Activated CD8-positive, alpha-beta memory T cell treated with anti-CD3 and anti-CD28 coated beads, Interleukin-2, amount 50 U/mL, for 1 hour (primary cell): ENCODE measurements at regions not wholly inside any gene's neighbourhood (a gene's known extent, or its start where the extent isn't known, plus 50 kb on each side); places are given as distances from the start of the nearest gene placed in this dataset.

Experiments used
- DNase-seq: peaks from one replicate; pipeline ENCODE4 v3.0.0-alpha.2; 2020; ENCODE audit errors: extremely low read depth

DNA sequence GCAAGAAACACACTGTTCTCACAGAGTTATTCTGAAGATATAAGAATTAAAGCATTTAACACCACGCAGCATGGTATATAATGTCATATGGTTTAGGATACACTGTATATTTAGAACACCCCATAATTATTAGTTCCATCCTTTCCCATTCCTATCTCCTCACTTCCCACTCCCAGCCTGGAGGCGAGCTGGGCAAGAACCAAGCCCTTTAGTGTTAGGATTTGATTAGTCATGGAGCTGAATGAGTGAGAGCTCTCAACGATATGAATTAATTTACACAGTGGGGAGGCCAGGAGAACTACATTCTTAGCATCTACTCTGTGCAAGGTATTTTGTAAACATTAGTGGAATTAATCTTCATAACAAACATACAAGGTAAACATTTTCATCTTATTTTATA, 934.3 kb downstream of the DIAPH3 start:
- DNase-seq, result no peak

DNA sequence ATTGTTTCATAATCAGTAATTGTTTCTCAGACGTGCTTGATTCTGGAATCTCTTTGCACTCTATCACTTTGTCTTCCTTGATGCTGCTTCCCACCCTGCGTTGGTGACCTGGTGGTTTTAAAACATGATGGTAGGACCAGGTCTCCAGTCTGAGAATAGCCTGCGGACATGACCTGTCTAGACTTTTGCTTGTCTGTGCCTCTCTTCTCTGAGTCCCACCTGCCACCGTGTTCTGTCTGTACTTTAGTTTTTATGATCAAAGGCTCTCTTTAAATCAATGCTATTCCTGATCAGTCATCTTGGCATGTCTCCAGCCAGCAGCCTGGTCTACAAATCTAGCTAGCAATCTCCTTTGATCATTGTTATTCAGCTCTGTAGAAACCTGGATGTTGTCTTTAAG, 933.9 kb downstream of the DIAPH3 start:
- no peak for DNase-seq

DNA sequence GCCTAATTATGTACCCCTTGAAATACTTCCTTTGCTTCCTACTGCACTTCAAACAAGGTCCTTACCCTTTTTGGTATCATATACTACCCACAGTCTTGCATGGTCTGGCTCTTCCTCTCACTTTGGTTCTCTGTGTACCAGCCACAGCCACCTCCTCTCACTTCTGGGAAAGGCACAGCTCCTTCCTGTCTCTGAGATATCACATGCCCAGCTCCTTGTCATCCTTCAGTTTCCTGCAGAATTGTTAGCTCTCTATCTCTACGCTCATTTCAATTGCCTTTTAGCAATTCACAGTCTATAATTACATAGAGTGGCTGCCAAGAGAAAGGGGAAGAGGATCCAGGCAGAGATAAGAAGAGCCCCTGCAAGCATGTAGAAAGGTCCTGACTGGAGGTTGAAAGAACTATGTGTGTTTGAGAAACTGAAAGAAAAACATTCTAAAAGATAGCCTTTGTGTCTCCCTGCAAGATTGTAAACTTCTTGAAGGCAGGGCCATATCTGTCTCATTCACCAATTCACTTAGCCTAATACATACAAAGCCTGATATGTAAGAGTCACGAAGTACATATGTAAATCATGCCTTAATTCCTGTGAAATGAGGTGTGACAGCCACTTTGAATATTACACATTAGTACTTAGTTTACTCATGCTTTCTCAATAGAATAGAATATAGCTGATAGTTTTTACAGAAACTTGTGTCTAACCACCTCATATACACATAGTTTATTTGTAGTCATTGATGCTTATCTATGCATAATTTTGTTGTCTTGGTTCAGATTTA, 933.1 kb downstream of the DIAPH3 start:
- no peak for DNase-seq

DNA sequence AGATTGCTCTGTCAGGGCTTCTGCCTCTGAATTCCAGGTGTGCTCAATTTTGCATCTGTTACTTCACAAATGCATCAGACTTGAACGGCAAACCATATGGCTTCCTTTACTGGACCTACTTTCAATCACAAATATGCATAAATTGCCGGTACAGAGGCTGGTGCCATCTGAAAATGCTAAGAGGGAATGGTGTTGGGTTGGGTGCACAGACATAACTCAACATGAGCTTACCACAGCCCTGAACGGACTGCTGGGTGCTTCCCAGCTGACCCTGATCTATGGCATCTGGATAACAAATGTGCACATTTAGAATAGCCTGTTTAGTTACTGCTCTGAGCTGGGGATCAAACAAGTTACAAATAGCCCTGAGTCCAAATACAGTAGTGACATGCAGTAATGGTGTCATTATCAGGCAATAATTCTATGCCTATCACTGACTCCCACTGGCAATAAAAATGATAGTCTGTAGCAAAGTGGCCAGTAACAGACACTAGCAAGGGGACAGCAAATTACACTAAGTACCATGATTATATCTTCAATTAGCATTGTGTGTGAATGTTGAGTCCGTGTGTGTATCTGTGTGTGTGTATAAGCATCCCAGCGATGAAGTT, 927.3 kb downstream of the DIAPH3 start:
- DNase-seq, result no peak

DNA sequence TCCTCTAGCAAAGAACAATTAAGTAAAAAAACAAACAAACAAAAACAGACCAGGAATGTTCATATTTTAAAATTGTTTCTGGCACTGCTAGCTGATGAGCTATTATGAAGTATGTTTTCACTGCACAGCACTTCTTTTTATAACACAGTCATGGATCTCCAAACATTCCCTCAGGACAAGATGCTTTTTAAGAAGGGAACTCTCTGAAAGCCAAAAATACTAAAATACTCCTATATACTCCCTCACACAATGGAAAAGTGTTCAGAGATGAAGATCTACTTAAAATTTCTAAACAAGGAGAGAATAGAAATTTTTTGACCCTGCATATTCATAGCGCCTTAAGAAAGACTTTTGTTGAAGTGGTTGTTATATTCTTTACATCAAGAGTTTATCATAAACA, 926.8 kb downstream of the DIAPH3 start:
- no peak for DNase-seq

DNA sequence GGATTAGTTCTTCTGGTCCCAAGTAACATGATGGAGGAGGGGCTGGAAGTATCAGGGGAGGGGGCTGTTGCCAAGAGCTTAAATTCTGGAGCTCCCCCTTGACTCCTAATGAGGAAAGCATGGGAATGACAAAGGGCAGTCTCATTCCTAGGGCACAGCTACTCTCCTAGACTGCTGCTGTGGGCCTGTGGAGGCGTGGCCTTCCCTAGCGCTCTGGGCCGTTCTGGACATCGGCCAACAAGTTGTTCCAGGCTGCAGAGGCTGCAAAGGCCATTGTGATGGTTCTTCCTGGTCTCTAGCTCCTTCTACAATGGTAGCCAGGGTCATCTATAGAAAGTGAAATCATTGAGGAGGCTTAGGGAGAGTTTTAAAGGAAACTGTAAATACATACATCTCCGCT, 916.6 kb downstream of the DIAPH3 start:
- no peak for DNase-seq

DNA sequence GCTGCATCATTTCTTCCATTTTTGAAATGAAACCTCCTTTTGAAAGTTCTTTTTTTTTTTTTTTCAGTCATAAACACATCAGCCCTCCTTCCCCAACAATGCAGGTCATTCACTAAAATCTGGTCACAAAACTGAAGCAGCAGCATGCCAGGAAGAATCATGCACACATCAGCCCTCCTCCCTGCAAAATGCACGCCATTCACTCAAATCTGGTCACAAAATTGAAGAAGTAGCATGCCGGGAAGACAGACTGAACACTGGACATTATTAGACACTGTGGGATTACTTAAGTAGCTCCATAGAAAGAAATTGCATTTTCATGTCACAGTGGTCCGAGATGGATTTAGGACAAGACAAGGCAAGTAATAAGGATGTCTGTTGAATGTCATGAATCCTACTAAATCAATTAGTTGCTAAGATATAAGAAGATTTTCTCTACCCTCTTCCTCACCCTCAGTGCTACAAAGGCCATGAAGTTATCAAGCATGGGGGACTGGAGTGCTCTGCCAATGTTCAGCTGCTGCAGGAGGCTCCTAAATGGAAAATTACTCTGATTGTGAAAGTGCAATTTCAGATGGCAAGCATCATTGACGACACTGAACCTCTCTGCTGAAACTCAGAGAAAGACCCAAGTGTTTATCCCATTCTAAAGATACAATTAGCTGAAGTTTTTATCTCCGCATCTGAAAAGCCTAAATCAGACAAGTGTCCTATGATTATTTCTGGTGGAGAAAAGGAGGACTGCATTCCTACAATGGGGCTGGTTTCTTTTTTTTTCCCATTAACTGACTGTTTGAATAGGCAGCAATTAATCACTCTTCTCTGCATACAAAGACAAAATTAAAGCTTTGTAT, 913.2 kb downstream of the DIAPH3 start:
- DNase-seq, result no peak

DNA sequence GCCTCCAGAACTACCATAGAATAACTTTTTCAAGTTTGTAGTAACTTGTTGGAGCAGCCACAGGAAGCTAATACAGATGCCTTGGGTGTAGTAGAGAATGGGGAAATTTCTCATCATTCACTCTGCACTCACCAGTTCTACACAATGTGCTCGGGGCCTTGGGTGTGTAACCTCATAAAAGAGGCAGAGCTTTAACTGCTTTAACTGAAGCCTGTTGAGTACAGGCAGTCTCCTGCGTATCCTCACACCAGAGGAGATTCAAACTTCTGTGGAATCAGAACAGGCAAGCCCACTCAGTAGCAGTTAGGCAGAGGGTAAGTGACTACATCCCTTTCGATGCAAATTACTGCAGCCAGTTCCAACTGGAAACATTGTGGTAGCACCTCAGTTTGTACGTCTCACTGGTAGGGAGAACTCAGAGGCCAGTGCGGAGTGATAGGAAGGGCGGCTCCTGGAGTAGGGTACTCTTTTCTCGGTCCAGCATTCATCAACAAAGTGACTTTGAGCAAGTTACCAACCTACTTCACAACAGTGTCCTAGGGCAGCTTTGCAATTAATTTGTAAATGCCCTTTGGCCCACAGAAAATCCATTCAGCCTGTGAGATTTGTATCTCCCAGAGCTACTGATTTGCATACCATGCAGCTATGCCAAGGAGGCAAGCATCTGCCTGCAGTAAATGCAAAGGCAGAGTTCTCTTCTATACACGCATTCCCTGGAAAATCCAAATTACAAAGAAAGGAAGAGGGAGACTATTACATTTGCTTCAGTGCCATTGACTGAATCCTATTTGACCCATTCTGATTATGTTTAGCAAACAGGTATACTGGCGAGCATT, 904.3 kb downstream of the DIAPH3 start:
- DNase-seq, result no peak

DNA sequence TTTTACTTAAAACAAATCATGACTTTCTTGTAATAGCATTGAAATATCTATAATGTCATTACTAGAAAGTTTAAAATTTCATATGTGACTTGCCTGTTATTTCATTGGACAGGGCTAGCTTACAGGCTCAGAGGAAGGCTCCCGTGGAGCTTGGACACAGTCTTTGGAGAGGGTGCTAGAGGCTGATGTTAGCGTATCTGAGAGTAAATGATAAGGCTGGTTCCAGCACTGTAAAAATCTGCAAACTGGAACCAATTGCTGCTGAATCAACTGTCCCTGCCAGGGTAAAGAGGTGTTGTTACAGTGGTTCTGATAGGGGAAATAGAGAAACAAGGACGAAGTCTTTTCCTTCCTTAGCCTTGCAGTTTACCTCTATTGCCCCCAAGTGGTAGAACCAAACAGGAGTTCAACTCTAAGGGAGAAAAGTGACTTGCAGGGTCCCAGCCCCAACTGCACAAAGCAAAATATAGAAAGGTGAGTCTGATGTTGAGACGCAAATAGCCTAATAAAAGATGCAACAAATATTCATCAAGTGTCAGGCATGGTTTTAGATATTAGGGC, 901.7 kb downstream of the DIAPH3 start:
- no peak for DNase-seq

DNA sequence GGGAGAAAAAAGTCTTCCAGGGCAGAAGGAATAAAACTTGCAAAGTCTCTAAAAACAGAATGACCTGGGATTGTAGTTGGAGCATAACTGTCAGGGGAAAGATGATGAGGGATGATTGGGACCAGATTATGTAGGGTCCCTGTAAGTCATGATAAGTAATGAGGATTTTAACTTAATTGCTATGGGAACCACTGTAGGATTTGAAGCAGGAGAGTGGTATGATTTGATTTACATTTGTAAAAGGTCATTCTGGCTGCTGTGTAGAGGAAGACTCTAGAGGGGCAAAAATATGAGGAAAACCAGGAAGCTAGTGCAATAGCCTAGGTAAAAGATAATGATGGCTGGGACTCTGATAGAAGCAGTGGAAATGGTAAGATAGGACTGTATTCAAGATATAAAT, 900.2 kb downstream of the DIAPH3 start:
- no peak for DNase-seq

DNA sequence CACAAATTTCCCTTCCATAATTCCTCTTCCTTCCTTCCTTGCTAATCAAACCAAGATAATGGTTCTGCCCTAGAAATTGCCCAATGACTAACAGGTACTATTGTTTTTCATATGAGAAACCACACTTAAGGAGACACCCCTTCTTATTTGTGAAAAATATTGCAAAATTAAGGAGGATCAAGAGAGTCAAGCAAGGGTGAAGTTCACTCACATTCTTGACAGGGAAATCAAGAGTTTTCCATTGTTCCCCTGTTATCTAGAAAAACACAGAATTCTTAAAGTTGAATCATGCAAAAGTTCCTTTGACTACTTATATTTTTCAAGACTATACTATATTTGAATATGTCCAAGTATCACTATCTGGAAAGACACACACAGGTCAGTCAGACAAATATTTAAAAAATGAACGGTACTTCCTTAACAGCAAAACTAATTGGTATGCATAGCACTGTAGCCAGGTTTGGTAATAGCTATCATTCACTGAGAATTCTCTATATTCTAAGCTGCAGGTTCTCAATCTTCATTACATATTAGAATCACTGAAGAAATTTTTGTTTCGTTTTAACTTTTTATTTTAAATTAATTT, 897.2 kb downstream of the DIAPH3 start:
- DNase-seq, result no peak

DNA sequence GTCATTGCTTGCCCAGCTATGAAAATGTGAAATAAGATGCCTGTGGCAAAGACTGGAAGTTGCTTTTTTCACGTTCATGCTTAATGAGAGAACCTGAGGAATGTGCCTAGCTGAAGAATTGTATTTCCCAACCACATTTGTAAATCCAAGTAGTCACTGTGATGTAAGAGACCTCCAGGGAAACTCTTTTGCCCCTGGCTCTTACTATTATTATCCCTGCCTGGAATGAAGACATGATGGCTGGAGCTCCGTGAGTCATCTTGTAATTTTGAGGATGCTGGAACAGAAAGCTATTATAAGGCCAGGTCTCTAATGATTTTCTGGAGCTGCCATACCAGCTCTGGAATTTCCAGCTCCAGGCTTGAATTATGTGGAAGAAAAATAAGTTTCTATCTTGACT, 894.3 kb downstream of the DIAPH3 start:
- no peak for DNase-seq

DNA sequence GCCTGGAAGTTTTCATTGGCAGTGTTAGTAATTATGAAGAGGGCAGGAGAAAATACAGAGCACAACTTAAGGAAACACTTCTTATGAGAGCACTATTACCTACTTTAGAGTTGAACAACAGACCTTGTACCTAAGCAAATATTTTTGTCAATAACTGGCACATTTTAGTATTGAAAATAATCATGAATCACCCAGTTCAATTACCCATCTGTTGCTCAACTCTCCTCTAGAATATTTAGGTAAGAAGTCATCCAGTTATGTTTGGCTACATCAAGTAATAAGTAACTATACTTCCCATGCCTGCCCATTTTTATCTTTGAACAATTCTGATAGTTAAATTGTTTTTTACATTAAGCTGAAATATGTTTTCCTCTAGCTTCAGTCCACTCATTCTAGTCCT, 893.4 kb downstream of the DIAPH3 start:
- DNase-seq, result no peak

DNA sequence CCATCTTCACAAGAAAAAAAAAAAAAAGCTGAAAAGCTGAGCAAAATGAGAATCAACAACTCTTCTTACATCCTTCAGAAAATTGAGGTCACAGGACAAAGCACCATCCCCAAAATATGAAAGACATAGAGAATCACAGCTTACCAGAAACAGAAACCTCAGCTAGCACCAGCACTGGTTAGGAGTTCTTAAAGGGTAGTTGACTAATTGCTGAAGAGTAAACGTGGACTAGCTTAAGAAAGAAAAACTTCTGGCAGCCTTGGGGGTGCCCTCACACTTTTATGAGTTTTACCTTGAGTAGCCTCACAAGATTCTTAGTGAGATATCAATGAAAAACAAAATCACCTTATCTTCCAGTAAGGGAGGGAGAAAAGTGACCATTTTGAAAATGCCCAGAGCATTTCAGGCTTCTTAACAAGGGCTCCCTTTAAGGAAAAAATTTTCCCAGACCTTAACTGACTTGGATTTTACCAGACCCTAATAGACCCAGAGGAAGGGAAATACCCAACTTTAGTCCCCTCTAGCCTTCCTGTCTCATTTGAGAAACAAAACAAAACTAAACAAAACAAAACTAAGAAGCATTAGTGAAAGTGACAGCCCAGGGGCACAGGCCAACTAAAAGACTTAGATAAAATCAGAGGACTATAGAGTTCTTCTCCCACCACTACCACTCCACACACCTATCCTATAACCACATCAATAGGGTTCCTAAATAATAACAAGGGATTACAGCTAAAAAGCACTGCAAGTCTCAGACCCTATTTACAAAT, 888.6 kb downstream of the DIAPH3 start:
- DNase-seq, result no peak

DNA sequence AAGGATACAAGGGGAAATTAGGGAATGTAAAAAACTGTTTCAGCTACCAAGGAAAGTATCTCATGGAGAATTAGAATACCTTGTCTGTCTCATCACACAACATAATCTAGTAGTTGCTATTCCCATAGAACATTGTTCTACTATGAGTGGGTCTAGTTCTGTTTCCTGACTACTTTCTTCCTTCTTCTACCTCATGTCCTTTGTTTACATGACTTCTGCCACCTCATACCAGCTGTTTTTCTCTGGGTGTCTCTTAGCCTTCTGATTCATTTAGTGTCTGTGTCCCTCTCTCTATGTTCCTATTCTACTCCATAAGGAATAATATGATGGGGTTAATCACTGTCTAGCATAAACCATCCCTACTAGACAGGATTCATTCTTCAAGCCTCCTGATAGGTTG, 887.3 kb downstream of the DIAPH3 start:
- DNase-seq, result no peak

DNA sequence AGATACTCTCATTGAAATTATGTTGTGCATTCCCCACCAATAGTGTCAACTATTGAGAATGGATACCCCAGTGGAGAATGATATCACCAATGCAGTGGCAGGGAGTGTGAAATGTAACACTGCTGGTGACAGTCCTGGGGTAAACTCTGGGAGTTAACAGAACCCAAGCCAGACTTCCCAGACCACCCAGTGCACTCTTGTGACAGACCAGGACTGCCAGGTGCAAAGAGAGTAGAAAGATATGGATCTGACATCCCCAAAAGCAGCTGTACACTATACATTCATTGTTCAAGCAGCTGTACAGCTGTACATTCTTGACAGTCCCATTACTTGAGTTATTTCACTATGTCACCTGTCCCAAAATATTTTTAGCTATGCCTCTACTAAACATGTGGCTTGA, 886.6 kb downstream of the DIAPH3 start:
- DNase-seq, result no peak

DNA sequence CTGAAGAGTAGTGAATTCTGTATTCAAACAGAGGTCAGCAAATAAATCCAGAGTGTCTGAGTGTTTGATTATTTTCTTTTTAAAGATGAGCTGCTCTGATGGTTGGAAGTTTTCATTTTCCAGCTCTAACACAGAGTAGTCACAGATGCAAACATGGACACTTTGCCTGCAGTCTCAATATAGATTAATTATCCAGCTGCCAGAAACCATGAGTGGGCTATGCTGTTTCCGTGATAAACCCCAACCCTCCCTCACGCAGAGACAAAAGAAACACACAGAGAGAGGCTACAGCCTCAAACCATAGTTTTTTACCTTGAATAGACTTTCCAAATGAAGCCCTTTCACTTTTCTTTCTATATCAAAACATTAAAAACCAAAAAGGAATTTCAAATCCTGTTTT, 884.7 kb downstream of the DIAPH3 start:
- DNase-seq, result no peak

DNA sequence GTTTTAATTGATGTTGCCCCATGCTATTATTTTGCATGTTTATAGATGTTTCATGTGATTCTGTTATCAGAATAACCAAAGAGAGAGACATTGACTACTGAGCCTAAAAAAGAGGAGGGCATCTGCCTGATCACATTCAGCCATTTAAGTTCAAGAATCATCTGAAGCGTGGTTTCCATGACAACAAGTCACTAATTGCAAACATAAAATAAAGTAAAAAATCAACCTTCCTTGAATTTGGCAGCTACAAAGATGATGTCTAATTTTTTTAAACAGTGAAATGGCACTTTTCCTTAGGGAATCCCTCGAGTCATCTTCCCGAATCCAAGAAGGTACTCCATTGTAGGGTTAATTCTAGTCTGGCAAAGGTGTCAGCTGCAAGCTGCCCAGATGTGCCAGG, 884.2 kb downstream of the DIAPH3 start:
- no peak for DNase-seq

DNA sequence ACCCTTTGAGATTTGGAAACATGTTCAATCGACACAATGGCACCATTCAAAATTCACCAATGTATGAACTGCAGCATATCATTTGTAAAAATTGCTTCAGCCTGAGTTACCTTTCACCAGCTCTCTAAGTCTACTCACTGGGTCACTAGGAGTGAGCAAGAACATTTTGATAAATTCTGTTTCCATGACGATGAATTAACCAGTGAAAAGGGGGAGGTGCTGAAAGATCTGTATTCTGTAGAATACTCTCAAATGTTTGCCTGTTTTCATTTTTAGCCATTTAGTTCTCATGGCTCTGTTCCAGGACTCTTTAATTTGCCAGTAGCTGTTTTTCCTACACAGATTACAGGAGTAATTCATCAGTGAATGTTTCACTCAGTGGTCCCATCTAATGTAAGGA, 883.4 kb downstream of the DIAPH3 start:
- DNase-seq, result no peak

DNA sequence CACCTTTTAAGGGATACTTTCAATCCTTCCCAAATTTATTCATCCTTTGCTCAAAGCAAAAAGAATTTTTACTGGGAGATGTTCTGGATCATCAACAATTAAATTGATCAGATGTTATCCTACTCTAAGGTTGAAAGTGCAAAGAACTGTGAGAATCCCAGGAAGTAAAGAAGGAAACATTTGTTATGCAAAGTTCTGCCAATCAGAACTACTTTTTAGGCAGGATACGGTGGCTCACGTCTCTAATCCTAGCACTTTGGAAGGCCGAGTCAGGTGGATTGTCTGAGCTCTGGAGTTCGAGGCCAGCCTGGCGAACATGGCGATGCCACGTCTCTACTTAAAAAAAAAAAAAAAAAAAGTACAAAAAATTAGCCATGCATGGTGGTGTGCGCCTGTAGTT, 882.3 kb downstream of the DIAPH3 start:
- DNase-seq, result no peak
